ENCODE measurements at regions not wholly inside any gene's neighbourhood (a gene's known extent, or its start where the extent isn't known, plus 50 kb on each side); places are given as distances from the start of the nearest gene placed in this dataset.

DNA sequence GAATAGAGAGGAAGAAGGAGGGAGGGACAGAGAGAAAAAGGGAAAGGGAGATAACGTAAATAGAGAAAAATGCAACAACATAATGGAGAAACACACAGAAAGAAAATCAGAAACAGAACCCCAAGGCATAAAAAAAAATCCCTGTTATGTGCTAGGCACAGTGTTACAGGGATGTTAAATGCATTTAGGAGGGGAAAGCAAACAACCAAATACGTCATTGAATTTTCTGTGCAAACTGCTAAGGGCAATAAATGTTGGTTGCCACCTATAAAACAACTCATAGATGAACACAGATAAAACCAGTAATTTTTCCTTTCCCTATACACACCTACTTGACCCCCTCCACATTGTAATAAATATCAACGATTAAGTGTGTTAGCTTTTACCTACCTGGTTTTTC is 51.3 kb upstream of the ASTN2 start:
- Histone ChIP-seq H2AFZ (ENCODE audit: low read depth, low read length) (no peak overlapping the region), H3K4me2 (ENCODE audit: insufficient read depth, low read length) (no peak overlapping the region), H3K36me3 (ENCODE audit: control insufficient read depth in 2 of 2, extremely low read depth in 1 of 2, insufficient read depth in 2 of 2, low read length in 2 of 2) (no peaks in the 10 kb centered on the region), H3K9ac (replicated peaks; ENCODE audit: extremely low read depth, insufficient read depth, low read length) (no peak overlapping the region), H3K79me2 (ENCODE audit: control insufficient read depth, insufficient read depth, low read length) (no peaks in the 10 kb centered on the region), H3K4me3 (replicated peaks in 1 of 3; ENCODE audit: insufficient read depth in 1 of 3, low read depth in 1 of 3, low read length in 3 of 3) (no peak overlapping the region), H3K9me1 (replicated peaks; ENCODE audit: control insufficient read depth, extremely low read depth, insufficient read depth, low read length) (no peaks in the 10 kb centered on the region), H4K20me1 (replicated peaks; ENCODE audit: control insufficient read depth, extremely low read depth, insufficient read depth, low read length) (no peaks in the 10 kb centered on the region), H3K9me3 (replicated peaks; ENCODE audit: control insufficient read depth, insufficient read depth, low read length) (no peaks in the 10 kb centered on the region), H3K27ac (ENCODE audit: insufficient read depth, low read depth, low read length) (no peak overlapping the region), H3K27me3 (ENCODE audit: control insufficient read depth in 2 of 2, insufficient read depth in 2 of 2, low read length in 2 of 2) (no peaks in the 10 kb centered on the region), H3K4me1 (ENCODE audit: control insufficient read depth, extremely low read depth, insufficient read depth, low read length) (no peaks in the 10 kb centered on the region)
- ChIA-PET CTCF (no interaction called here), POLR2A (no interaction called here)
- dilution Hi-C loops (cut with MboI; ENCODE audit: extremely low pct_ligation_motif_present, low sequenced_read_pairs) (no loop called here), intact Hi-C loops (cut with micrococcal nuclease) (no loop called here)
- BruUV-seq (replicated peaks), result no TSS peak
- FAIRE-seq, result no peak
- TF ChIP-seq, protein P1, sequence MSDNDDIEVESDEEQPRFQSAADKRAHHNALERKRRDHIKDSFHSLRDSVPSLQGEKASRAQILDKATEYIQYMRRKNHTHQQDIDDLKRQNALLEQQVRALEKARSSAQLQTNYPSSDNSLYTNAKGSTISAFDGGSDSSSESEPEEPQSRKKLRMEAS (IDR thresholded peaks at IDR 0.05; ENCODE audit: insufficient read depth, insufficient read length), result no peak
- TF ChIP-seq POLR2AphosphoS5 (IDR thresholded peaks at IDR 0.05; ENCODE audit: insufficient read depth, low read depth, low read length) (no peak), JUN (IDR thresholded peaks at IDR 0.05; ENCODE audit: borderline replicate concordance, insufficient read depth, insufficient read length, low read depth) (no peak), GATA2 (IDR thresholded peaks at IDR 0.05; ENCODE audit: insufficient read depth, insufficient read length, low read depth, low read length) (no peak), MYC (IDR thresholded peaks at IDR 0.05; ENCODE audit: low read depth, low read length) (no peak), EZH2 (IDR thresholded peaks at IDR 0.05; ENCODE audit: borderline replicate concordance, low read depth, low read length, severe bottlenecking) (no peak), FOS (IDR thresholded peaks at IDR 0.05; ENCODE audit: borderline replicate concordance, insufficient read depth, low read length) (no peak), POLR2A (IDR thresholded peaks at IDR 0.05; ENCODE audit: low read depth, low read length) (no peak)
- TF ChIP-seq, protein P2, sequence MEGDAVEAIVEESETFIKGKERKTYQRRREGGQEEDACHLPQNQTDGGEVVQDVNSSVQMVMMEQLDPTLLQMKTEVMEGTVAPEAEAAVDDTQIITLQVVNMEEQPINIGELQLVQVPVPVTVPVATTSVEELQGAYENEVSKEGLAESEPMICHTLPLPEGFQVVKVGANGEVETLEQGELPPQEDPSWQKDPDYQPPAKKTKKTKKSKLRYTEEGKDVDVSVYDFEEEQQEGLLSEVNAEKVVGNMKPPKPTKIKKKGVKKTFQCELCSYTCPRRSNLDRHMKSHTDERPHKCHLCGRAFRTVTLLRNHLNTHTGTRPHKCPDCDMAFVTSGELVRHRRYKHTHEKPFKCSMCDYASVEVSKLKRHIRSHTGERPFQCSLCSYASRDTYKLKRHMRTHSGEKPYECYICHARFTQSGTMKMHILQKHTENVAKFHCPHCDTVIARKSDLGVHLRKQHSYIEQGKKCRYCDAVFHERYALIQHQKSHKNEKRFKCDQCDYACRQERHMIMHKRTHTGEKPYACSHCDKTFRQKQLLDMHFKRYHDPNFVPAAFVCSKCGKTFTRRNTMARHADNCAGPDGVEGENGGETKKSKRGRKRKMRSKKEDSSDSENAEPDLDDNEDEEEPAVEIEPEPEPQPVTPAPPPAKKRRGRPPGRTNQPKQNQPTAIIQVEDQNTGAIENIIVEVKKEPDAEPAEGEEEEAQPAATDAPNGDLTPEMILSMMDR (IDR thresholded peaks at IDR 0.05; ENCODE audit: extremely low read depth in 1 of 2, insufficient read depth in 1 of 2, low read depth in 1 of 2, low read length in 2 of 2), result no peak
- no peak for DNase-seq (ENCODE audit: low read depth, low spot score)
